HuH-7.5 (cell line): ENCODE measurements at regions not wholly inside any gene's neighbourhood (a gene's known extent, or its start where the extent isn't known, plus 50 kb on each side); places are given as distances from the start of the nearest gene placed in this dataset.
A peak's percentile ranks its signal among the peaks of the same experiment; 100 is the strongest.

Experiments used
- DNase-seq: peaks from one replicate; pipeline ENCODE4 v3.0.0; 2011; ENCODE audit warnings: low spot score

- DNase-seq: no peak
Observed at GRCh38 chr7:41237956-41238355, 464.9 kb downstream of the INHBA start.

- no peak for DNase-seq
Observed at GRCh38 chr7:41232086-41232485, 470.8 kb downstream of the INHBA start.

- no peak for DNase-seq
Observed at GRCh38 chr7:41224063-41224763, 478.7 kb downstream of the INHBA start.

GRCh38 chr7:41222746-41223145 lies 480.1 kb downstream of the INHBA start:
- DNase-seq: no peak

GRCh38 chr7:41220266-41220665 lies 482.6 kb downstream of the INHBA start:
- DNase-seq: no peak

GRCh38 chr7:41219276-41219675 lies 483.6 kb downstream of the INHBA start:
- no peak for DNase-seq

- DNase-seq: no peak
Observed at GRCh38 chr7:41217306-41217705, 485.6 kb downstream of the INHBA start.

- DNase-seq: no peak
Observed at GRCh38 chr7:41207141-41207540, 495.7 kb downstream of the INHBA start.

- DNase-seq: peak; percentile 17
Observed at GRCh38 chr7:41206267-41206666, 496.6 kb downstream of the INHBA start.

- no peak for DNase-seq
Observed at GRCh38 chr7:41205600-41205999, 497.3 kb downstream of the INHBA start.

- DNase-seq: no peak
Observed at GRCh38 chr7:41203542-41203941, 499.3 kb downstream of the INHBA start.

GRCh38 chr7:41201021-41201420 lies 501.9 kb downstream of the INHBA start:
- no peak for DNase-seq

GRCh38 chr7:41199136-41199535 lies 503.8 kb downstream of the INHBA start:
- no peak for DNase-seq

GRCh38 chr7:41198502-41198901 lies 504.4 kb downstream of the INHBA start:
- DNase-seq: no peak

GRCh38 chr7:41197769-41198168 lies 505.1 kb downstream of the INHBA start:
- no peak for DNase-seq

- DNase-seq: no peak
Observed at GRCh38 chr7:41193738-41194282, 509.1 kb downstream of the INHBA start.

GRCh38 chr7:41190581-41190980 lies 512.3 kb downstream of the INHBA start:
- no peak for DNase-seq

GRCh38 chr7:41189866-41190265 lies 513.0 kb downstream of the INHBA start:
- DNase-seq: no peak

GRCh38 chr7:41188163-41189130 lies 514.4 kb downstream of the INHBA start:
- DNase-seq: no peak

GRCh38 chr7:41187322-41187721 lies 515.6 kb downstream of the INHBA start:
- no peak for DNase-seq

GRCh38 chr7:41185851-41186250 lies 517.0 kb downstream of the INHBA start:
- no peak for DNase-seq

- DNase-seq: no peak
Observed at GRCh38 chr7:41183741-41184140, 519.1 kb downstream of the INHBA start.

- DNase-seq: no peak
Observed at GRCh38 chr7:41182782-41183181, 520.1 kb downstream of the INHBA start.
